ENCODE measurements at regions not wholly inside any gene's neighbourhood (a gene's known extent, or its start where the extent isn't known, plus 50 kb on each side); places are given as distances from the start of the nearest gene placed in this dataset.

DNA sequence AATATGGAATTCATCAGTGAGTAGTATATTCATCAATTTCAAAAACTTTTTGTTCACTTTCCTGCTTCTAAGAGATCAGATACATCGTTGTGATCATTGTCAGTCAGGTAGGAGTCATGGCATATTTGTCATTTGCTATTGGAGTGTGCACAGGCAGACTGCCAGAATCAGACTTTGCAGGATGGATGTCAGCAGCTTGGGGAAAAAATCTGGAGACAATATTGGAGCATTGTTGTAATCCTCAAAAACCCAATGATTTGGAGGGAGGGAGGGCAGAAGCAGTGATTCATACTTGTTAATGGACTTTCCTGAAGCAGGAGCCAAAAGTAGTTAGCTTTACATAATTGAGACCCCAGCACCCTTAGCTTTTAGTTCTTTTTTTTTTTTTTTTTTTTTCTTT is 59.6 kb upstream of the DRP2 start:
- no peak for DNase-seq (ENCODE audit: low read depth)

GRCh38 chrX:101163166-101163565 is 56.4 kb upstream of the DRP2 start:
- DNase-seq (ENCODE audit: low read depth) = no peak

DNA sequence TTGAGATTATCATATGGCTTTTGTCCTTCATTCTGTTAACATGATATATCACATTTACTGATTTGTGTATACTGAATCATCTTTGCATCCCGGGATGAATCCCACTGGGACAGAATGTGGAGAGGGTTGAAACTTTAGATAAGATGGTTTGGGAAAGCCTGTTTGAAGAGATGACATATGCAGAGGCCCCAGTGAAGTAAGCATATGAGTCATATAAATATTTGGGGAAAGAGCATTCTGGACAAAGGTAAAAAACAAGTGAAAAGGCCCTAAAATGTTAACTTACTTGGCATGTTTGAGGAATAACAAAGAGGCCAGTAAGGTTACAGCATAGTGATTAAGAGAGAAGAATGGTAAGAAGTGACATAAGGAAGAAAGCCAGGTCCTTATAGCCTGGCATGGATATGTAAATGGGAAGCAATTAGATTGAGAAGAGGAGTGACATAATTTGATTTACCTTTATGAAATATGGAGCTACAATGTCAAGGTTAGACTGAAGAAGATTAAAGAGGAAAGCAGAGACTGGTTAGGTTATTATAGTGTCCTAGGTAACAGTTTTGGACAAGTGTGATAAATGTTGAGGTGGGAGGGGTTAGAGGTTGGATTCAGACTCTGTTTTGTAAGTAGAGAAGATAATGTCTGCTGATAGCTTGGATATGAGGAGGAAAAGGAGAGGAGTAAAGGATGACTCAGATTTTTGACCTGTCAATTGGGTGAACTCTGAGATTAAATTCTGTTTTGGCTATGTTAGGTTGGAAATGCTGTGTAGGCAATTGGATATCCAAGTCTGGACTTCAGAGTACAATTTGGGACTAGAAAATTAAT is 54.6 kb upstream of the DRP2 start:
- peak; percentile 17 for DNase-seq (ENCODE audit: low read depth)

Measured in ELR (cell line).